ENCODE measurements at regions not wholly inside any gene's neighbourhood (a gene's known extent, or its start where the extent isn't known, plus 50 kb on each side); places are given as distances from the start of the nearest gene placed in this dataset.

DNA sequence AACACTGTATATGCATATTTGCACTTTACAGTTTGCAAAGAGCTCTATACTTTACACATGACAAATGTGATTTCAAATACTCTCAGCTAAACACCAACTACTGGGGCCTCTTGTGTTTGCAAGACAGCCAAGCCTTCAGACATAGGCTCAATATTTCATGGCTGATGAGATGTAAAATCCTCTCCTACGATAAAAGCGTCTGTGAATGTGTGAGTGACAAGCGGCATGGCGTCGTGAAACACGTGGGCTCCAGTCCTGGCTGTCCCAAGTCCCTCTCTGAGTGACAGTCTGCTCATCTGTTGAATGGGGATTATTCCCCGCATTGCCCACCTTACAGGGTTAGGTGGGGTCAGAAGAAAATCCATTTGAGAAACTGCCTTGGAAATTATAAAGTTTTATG is 489.8 kb downstream of the RNF144A start:
- H3K27ac ChIP-seq = no peak overlapping the region
- no peaks in the 10 kb centered on the region for H3K9me3 ChIP-seq (ENCODE audit: low read depth)
- no peaks in the 10 kb centered on the region for H4K20me1 ChIP-seq (ENCODE audit: low read depth)
- TF ChIP-seq EZH2 (IDR thresholded peaks at IDR 0.05) = no peak
- H3K4me2 ChIP-seq = no peak overlapping the region
- H3F3A ChIP-seq (ENCODE audit: low read depth) = no peaks in the 10 kb centered on the region
- H3K4me1 ChIP-seq = no peaks in the 10 kb centered on the region
- Mint-ChIP-seq H3K27ac (no peak overlapping the region), H3K27me3 (ENCODE audit: insufficient read depth, low read depth) (peaks cover 3% of the 10 kb centered on the region), H3K4me1 (peaks cover 22% of the 10 kb centered on the region), H3K36me3 (no peaks in the 10 kb centered on the region), H3K9me3 (no peaks in the 10 kb centered on the region), H3K4me3 (no peak overlapping the region)
- no peak overlapping the region for H2AFZ ChIP-seq (replicated peaks)
- H3K9ac ChIP-seq = no peak overlapping the region
- no peaks in the 10 kb centered on the region for H3K79me2 ChIP-seq (ENCODE audit: low read depth)
- no peaks in the 10 kb centered on the region for H3K27me3 ChIP-seq
- no peaks in the 10 kb centered on the region for H3K36me3 ChIP-seq
- H3K4me3 ChIP-seq = no peak overlapping the region
- no peak for DNase-seq (ENCODE audit: low spot score)

DNA sequence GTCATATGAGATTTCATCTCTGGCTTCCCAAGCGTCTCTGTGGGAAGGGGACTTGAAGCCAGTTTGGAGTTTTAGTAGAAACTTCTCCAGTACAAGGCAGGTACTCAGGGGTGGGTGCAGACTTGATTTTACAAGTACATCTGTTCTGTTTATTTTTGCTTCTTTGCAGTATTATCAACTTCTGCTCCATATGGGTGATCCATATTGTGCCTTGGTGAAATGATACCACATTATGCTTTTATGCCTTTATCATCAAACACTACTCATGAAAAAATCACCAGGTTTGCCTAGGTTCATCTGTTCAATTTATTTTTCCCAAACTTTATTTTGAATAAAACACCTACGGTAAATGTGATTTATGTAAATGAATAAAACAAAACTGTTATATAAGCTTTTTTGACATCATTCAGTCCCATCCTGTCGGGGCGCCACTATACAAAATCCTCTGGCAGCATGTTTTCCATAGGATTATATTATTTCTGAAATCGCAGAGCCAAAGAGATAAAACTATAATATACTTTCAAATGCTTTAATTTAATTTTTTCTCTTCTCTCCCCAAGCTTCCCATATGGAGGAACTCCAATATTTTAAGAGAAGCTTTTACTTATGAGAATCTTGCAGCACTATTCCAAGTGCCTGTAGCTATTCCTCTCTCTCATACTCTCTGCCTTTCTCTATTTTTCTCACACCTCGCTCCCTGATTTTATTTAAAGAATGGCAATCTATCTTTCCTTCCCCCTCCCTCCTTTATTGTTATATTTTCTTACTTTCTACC is 490.9 kb downstream of the RNF144A start:
- no peaks in the 10 kb centered on the region for H3K79me2 ChIP-seq (ENCODE audit: low read depth)
- no peaks in the 10 kb centered on the region for H3K9me3 Mint-ChIP-seq

DNA sequence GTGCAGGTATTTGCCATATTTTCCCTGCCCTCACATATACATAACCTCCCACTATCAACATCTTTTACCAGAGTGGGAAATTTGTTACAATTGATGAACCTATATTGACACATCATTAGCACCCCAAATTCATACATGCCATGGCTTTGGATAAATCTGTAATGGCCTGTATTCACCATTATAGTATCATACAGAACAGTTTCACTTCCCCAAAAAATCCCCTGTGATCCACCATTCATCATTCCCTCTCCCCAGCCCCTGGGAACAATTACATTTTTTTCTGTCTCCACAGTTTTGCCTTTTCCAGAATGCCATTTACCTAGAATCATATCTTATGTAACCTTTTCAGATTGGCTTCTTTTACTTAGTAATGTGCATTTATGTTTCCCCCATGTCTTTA is 494.5 kb downstream of the RNF144A start:
- Mint-ChIP-seq H3K27me3 (ENCODE audit: insufficient read depth, low read depth) (peaks cover 5% of the 10 kb centered on the region), H3K36me3 (no peaks in the 10 kb centered on the region), H3K4me3 (no peak overlapping the region), H3K9me3 (peaks cover 3% of the 10 kb centered on the region), H3K27ac (no peak overlapping the region), H3K4me1 (peaks cover 4% of the 10 kb centered on the region)
- TF ChIP-seq EZH2 (IDR thresholded peaks at IDR 0.05) = no peak
- TF ChIP-seq, protein P1, sequence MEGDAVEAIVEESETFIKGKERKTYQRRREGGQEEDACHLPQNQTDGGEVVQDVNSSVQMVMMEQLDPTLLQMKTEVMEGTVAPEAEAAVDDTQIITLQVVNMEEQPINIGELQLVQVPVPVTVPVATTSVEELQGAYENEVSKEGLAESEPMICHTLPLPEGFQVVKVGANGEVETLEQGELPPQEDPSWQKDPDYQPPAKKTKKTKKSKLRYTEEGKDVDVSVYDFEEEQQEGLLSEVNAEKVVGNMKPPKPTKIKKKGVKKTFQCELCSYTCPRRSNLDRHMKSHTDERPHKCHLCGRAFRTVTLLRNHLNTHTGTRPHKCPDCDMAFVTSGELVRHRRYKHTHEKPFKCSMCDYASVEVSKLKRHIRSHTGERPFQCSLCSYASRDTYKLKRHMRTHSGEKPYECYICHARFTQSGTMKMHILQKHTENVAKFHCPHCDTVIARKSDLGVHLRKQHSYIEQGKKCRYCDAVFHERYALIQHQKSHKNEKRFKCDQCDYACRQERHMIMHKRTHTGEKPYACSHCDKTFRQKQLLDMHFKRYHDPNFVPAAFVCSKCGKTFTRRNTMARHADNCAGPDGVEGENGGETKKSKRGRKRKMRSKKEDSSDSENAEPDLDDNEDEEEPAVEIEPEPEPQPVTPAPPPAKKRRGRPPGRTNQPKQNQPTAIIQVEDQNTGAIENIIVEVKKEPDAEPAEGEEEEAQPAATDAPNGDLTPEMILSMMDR (IDR thresholded peaks at IDR 0.05) = no peak
- TF ChIP-seq EZH2phosphoT487 (IDR thresholded peaks at IDR 0.05) = no peak
- H4K20me1 ChIP-seq (ENCODE audit: low read depth) = no peaks in the 10 kb centered on the region
- no peak overlapping the region for H2AFZ ChIP-seq (replicated peaks)
- H3K79me2 ChIP-seq (ENCODE audit: low read depth) = no peaks in the 10 kb centered on the region
- no peaks in the 10 kb centered on the region for H3F3A ChIP-seq (ENCODE audit: low read depth)
- no peak overlapping the region for H3K9ac ChIP-seq
- H3K4me3 ChIP-seq = no peak overlapping the region
- H3K4me2 ChIP-seq = no peak overlapping the region
- no peaks in the 10 kb centered on the region for H3K9me3 ChIP-seq (ENCODE audit: low read depth)
- no peaks in the 10 kb centered on the region for H3K4me1 ChIP-seq
- no peaks in the 10 kb centered on the region for H3K36me3 ChIP-seq
- H3K27ac ChIP-seq = no peak overlapping the region
- no peak for DNase-seq (ENCODE audit: low spot score)
- no peaks in the 10 kb centered on the region for H3K27me3 ChIP-seq

More for the DNA sequence above, 490.9 kb downstream of the RNF144A start:
- Histone ChIP-seq H4K20me1 (ENCODE audit: low read depth) (no peaks in the 10 kb centered on the region), H3K4me2 (no peak overlapping the region), H3K4me1 (no peaks in the 10 kb centered on the region), H3K27me3 (no peaks in the 10 kb centered on the region), H2AFZ (replicated peaks) (no peak overlapping the region), H3K27ac (no peak overlapping the region), H3K4me3 (no peak overlapping the region), H3F3A (ENCODE audit: low read depth) (no peaks in the 10 kb centered on the region), H3K9me3 (ENCODE audit: low read depth) (no peaks in the 10 kb centered on the region), H3K36me3 (no peaks in the 10 kb centered on the region), H3K9ac (no peak overlapping the region)
- Mint-ChIP-seq H3K27ac (no peak overlapping the region), H3K27me3 (ENCODE audit: insufficient read depth, low read depth) (peaks cover 3% of the 10 kb centered on the region), H3K36me3 (no peaks in the 10 kb centered on the region), H3K4me3 (no peak overlapping the region), H3K4me1 (peaks cover 15% of the 10 kb centered on the region)
- no peak for DNase-seq (ENCODE audit: low spot score)
- TF ChIP-seq EZH2phosphoT487 (IDR thresholded peaks at IDR 0.05) = no peak
- TF ChIP-seq, protein P1 (IDR thresholded peaks at IDR 0.05) = no peak
- no peak for TF ChIP-seq EZH2 (IDR thresholded peaks at IDR 0.05)
